BE2C (cell line): ENCODE measurements at regions not wholly inside any gene's neighbourhood (a gene's known extent, or its start where the extent isn't known, plus 50 kb on each side); places are given as distances from the start of the nearest gene placed in this dataset.
"Not testable (repeated sequence)": the region's sequence is repeated elsewhere in the genome, so short reads cannot be mapped to it uniquely, and the experiment has no call there.

Experiments used
- DNase-seq: peaks from one replicate; pipeline ENCODE4 v3.0.0-alpha.2; 2020
- H3K27me3 ChIP-seq: fragments of 250-450 bp; sonication (Bioruptor Pico); 2 replicates; pipeline ENCODE4 v1.5.1; 2020; ENCODE audit warnings: mild to moderate bottlenecking
- H3K36me3 ChIP-seq: fragments of 250-450 bp; sonication (Bioruptor Pico); 2 replicates; pipeline ENCODE4 v1.5.1; 2020; ENCODE audit warnings: mild to moderate bottlenecking
- H3K4me1 ChIP-seq: fragments of 250-450 bp; sonication (Bioruptor Pico); 2 replicates; pipeline ENCODE4 v1.5.1; 2020
- H3K4me3 ChIP-seq: 2 replicates; pipeline ENCODE4 v1.5.1; 2011; ENCODE audit warnings: low read depth, low read length
- H3K9me3 ChIP-seq: fragments of 250-450 bp; sonication (Bioruptor Pico); 2 replicates; pipeline ENCODE4 v1.5.1; 2020
- TF ChIP-seq, protein P1 (sequence below): IDR thresholded peaks from 2 replicates; pipeline ENCODE4 v1.5.1; 2012; ENCODE audit warnings: mild to moderate bottlenecking, low read depth, low read length

DNA sequence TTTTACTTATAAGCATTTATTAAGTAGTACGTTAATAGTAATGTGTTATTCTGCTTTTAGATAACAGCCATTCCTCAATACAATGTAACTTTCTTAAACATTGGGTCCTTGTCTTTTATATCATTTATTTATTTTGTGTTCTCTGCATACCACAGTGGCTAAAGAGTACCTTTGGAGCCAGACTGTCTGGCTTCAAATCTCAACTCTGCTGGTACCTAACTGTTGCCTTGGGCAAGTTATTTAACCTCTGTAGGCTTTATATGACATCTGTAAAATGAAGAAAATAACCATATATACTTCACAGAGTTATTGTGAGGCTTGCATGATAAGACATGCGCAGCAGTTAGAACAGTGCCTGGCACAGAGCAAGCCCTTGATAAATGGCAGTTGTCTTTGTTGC lies 397.6 kb downstream of the MDFIC start:
- Histone ChIP-seq H3K36me3 (no peaks in the 10 kb centered on the region), H3K4me1 (no peaks in the 10 kb centered on the region), H3K4me3 (no peak overlapping the region), H3K9me3 (no peaks in the 10 kb centered on the region), H3K27me3 (no peaks in the 10 kb centered on the region)
- TF ChIP-seq, protein P1, sequence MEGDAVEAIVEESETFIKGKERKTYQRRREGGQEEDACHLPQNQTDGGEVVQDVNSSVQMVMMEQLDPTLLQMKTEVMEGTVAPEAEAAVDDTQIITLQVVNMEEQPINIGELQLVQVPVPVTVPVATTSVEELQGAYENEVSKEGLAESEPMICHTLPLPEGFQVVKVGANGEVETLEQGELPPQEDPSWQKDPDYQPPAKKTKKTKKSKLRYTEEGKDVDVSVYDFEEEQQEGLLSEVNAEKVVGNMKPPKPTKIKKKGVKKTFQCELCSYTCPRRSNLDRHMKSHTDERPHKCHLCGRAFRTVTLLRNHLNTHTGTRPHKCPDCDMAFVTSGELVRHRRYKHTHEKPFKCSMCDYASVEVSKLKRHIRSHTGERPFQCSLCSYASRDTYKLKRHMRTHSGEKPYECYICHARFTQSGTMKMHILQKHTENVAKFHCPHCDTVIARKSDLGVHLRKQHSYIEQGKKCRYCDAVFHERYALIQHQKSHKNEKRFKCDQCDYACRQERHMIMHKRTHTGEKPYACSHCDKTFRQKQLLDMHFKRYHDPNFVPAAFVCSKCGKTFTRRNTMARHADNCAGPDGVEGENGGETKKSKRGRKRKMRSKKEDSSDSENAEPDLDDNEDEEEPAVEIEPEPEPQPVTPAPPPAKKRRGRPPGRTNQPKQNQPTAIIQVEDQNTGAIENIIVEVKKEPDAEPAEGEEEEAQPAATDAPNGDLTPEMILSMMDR = no peak
- DNase-seq = no peak

DNA sequence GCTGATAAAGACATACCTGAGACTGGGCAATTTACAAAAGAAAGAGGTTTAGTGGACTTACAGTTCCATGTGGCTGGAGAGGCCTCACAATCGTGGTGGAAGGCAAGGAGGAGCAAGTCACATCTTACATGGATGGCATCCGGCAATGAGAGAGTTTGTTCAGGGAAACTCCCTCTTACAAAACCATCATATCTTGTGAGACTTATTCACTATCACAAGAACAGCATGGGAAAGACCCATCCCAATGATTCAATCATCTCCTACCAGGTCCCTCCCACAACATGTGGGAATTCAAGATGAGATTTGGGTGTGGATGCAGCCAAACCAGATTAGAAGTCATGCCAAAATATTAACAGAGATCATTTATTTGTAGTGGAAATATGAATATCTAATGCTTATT lies 388.4 kb downstream of the MDFIC start:
- H3K27me3 ChIP-seq, H3K4me1 ChIP-seq, DNase-seq, H3K9me3 ChIP-seq, H3K36me3 ChIP-seq, H3K4me3 ChIP-seq: not testable (repeated sequence)

DNA sequence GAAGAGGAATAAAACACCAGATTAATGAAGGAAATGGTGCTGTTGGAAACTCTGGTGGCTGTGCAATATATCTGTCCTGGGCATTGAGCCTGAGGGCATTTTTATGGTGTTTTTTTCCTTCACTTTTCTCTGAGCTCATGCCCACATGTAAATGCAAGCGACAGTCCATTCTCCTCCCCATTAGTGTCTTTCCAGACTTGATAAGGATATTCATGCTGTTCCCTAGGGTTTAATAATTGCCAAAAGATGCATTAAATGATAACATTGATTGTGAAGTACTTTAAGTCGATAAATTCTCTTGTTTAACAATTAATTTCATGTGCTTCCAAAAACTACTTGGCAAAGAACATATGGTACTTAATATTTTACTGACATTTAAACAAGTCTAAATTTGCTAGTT lies 384.7 kb downstream of the MDFIC start:
- DNase-seq = peak; percentile 62
- Histone ChIP-seq H3K4me1 (peaks cover 3% of the 10 kb centered on the region; the same call in 1 of the 2 replicates), H3K4me3 (no peak overlapping the region), H3K9me3 (no peaks in the 10 kb centered on the region), H3K27me3 (no peaks in the 10 kb centered on the region), H3K36me3 (no peaks in the 10 kb centered on the region)
- TF ChIP-seq, protein P1 = no peak

DNA sequence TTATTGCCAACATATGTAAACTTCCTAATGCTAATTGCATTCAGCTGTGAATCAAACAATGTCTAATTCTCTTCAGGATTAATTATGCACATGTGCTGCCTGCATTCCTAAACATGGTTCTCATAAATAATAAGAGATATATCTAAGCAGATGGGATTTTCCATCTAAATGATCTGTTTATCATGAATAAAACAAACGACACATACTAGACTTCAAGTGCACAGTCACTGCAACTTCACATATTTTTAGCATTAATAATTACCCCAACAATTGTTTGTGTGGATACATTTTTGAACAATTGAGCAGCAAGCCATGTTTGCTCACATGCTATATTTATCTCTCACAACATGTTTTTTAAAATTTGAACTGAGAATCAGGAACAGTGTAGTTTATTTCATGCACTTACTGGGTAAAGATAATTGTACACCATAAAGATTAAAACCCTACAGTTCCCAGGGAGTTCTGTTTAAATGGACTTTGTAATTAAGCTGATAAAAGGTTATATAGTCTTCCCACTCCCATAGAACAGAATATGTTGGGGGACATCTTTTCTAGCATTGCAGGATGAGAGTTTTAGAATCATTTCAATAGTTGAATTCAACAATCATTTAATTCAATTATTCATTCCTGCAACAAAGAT lies 378.5 kb downstream of the MDFIC start:
- peaks cover 3% of the 10 kb centered on the region for H3K4me1 ChIP-seq
- H3K36me3 ChIP-seq = no peaks in the 10 kb centered on the region
- H3K4me3 ChIP-seq = no peak overlapping the region
- H3K9me3 ChIP-seq = no peaks in the 10 kb centered on the region
- no peaks in the 10 kb centered on the region for H3K27me3 ChIP-seq
- DNase-seq = no peak
- TF ChIP-seq, protein P1 = no peak

DNA sequence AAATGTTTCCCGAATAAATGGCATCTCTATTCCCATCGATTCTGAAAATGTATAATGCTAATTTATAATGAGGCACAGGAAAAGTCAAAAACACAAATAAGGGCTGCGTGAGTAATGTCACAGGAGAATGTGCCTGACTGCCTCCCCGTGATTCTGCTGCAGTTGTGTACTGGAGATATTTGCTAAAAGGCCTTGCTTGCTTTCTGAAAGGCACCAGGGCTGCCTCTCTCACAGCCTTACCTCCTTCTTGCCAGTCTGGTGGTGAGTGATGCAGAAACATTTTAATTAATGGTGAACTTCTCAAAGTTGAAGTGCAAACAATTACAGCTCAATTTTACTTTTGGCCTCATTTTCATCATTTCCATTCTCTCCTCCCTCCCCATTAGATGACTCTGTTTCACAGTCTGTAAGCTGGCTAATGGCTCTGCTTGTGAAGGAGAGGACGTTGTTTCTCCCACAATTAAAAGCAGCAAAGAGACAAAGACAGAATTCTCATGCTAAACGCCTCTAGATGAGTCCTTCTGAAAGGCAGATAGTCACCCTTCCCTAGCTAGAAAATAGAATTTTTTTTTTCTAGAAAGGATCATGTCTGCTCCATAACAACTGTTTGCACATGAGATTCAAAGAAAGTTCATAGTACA lies 377.6 kb downstream of the MDFIC start:
- TF ChIP-seq, protein P1 = no peak
- Histone ChIP-seq H3K4me1 (peaks cover 3% of the 10 kb centered on the region), H3K9me3 (no peaks in the 10 kb centered on the region), H3K36me3 (no peaks in the 10 kb centered on the region), H3K27me3 (no peaks in the 10 kb centered on the region), H3K4me3 (no peak overlapping the region)
- no peak for DNase-seq

DNA sequence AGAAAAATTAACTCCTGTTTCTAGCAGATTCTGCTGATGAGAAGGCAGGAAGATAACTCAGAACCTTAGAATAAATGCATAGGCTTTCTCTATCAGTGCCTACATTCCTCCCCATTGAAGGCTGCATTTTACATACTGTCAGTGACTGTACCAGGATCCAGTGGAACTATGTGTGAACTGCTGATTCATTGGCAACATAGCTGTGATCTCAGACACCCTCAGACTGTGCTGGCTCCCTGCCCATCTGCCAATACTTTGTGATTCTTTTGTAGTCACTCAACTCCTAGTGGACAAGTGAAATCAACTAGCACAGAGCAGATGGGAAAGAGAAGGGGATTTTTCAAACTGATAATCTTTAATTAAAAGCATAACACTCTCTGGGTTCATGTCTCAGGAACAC lies 375.8 kb downstream of the MDFIC start:
- TF ChIP-seq, protein P1 = no peak
- no peaks in the 10 kb centered on the region for H3K9me3 ChIP-seq
- peak; percentile 15 for DNase-seq
- H3K36me3 ChIP-seq = no peaks in the 10 kb centered on the region
- H3K27me3 ChIP-seq = no peaks in the 10 kb centered on the region
- no peak overlapping the region for H3K4me3 ChIP-seq
- peaks cover 3% of the 10 kb centered on the region for H3K4me1 ChIP-seq
